SJCRH30 (cell line): ENCODE measurements at regions not wholly inside any gene's neighbourhood (a gene's known extent, or its start where the extent isn't known, plus 50 kb on each side); places are given as distances from the start of the nearest gene placed in this dataset.

Experiments
- DNase-seq, 2 experiments: peaks; one replicate each; pipeline ENCODE4 v3.0.0-alpha.2; 2015 to 2020
- H3K27ac ChIP-seq: fragments of 250-450 bp; sonication (Bioruptor Pico); 2 replicates; pipeline ENCODE4 v1.5.1; 2020; ENCODE audit warnings: mild to moderate bottlenecking, moderate library complexity
- H3K27me3 ChIP-seq: fragments of 250-450 bp; sonication (Bioruptor Pico); 2 replicates; pipeline ENCODE4 v1.5.1; 2020; ENCODE audit warnings: mild to moderate bottlenecking, moderate library complexity
- H3K36me3 ChIP-seq: fragments of 250-450 bp; sonication (Bioruptor Pico); 2 replicates; pipeline ENCODE4 v1.5.1; 2020; ENCODE audit warnings: mild to moderate bottlenecking, moderate library complexity
- H3K4me1 ChIP-seq: fragments of 250-450 bp; sonication (Bioruptor Pico); 2 replicates; pipeline ENCODE4 v1.5.1; 2020; ENCODE audit warnings: mild to moderate bottlenecking, moderate library complexity
- H3K4me3 ChIP-seq: fragments of 250-450 bp; sonication (Bioruptor Pico); 2 replicates; pipeline ENCODE4 v1.5.1; 2020; ENCODE audit warnings: mild to moderate bottlenecking, moderate library complexity
- H3K9me3 ChIP-seq: fragments of 250-450 bp; sonication (Bioruptor Pico); replicated peaks from 2 replicates; pipeline ENCODE4 v1.5.1; 2020; ENCODE audit warnings: mild to moderate bottlenecking, moderate library complexity

DNA sequence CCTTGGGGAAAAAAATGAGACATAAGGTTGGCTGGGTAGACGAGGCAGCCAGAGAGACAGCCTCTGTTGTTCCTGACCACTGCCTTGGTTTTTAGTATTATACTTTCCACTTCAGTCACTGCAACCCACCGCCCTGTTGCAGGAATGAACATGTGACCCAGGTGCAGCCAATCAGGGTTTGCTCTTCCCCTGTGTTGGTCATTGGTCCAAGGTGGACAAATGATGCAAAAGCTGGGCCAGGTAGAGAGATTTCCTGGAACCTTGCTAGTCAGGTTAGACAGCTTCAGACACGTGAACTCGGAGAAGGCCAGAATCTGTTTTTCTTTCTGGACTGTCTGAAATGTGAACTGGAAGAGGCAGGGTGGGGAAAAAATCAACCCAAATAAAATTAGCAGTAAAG lies 452.4 kb upstream of the RBFOX1 start:
- no peaks in the 10 kb centered on the region for H3K9me3 ChIP-seq
- no peaks in the 10 kb centered on the region for H3K4me1 ChIP-seq
- DNase-seq = no peak
- no peaks in the 10 kb centered on the region for H3K36me3 ChIP-seq
- no peak overlapping the region for H3K4me3 ChIP-seq
- no peak overlapping the region for H3K27ac ChIP-seq
- no peaks in the 10 kb centered on the region; the same call in 1 of the 2 replicates for H3K27me3 ChIP-seq

DNA sequence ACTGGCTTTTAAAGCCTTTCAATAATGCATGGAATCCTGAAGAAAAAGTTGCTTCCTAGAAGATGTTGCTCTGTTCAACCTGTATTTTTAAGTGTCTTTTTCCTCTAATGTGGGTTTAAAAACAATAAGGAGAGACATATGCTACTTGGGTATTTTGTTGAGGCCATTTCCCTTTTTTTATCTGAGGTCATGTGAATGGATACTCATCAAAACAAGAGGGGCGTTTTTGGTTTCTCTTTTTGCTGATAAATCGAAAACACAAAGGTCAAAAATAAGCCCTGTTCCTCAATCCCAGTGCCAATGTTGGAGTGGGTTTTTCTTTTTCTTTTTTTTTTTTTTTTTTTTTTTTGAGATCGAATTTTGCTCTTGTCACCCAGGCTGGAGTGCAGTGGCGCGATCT lies 468.0 kb upstream of the RBFOX1 start:
- Histone ChIP-seq H3K27me3 (no peaks in the 10 kb centered on the region), H3K9me3 (no peaks in the 10 kb centered on the region), H3K36me3 (no peaks in the 10 kb centered on the region), H3K27ac (no peak overlapping the region), H3K4me3 (no peak overlapping the region), H3K4me1 (no peaks in the 10 kb centered on the region)
- no peak for DNase-seq

DNA sequence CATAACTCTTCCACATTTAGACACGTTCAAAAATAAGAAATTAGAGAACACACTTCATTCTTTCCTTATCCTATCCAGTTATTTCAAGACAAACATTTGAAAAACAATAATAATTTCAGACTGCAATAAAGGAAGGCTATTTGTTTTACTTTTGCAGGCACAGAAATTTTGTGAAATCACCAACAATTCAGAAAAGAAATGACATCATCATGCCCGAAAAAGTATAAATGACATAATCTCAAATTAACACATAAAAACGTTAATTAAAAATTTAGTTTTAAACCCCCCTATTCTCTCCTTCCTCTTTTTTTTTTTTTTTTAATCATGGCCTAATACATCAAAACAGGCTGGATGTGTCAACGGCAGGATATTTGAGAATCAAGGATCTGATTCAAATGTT lies 468.4 kb upstream of the RBFOX1 start:
- Histone ChIP-seq H3K36me3 (no peaks in the 10 kb centered on the region), H3K4me1 (no peaks in the 10 kb centered on the region), H3K27me3 (no peaks in the 10 kb centered on the region), H3K4me3 (no peak overlapping the region), H3K9me3 (no peaks in the 10 kb centered on the region), H3K27ac (no peak overlapping the region)
- no peak for DNase-seq

DNA sequence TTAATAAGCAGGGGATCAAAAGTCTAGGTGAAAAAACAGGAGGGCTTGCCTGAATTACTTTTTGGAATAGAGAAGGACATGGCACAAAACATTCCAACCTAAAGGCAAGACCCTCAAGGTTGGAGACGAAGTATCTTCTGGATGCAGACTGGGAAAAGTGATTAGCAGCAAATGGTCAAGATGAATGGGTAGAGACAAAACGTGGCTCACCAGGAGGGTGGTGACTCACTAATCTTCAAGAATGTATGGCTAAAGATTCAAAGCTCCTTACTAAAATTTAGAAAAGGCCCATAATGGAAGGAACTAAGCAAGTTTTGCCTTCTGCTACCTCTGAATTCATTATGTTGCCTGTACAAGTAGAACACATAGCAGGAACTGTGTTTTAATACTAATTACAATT lies 469.5 kb upstream of the RBFOX1 start:
- no peaks in the 10 kb centered on the region for H3K36me3 ChIP-seq
- H3K4me1 ChIP-seq = no peaks in the 10 kb centered on the region
- no peaks in the 10 kb centered on the region for H3K27me3 ChIP-seq
- DNase-seq = no peak
- H3K27ac ChIP-seq = no peak overlapping the region
- H3K4me3 ChIP-seq = no peak overlapping the region
- no peaks in the 10 kb centered on the region for H3K9me3 ChIP-seq

DNA sequence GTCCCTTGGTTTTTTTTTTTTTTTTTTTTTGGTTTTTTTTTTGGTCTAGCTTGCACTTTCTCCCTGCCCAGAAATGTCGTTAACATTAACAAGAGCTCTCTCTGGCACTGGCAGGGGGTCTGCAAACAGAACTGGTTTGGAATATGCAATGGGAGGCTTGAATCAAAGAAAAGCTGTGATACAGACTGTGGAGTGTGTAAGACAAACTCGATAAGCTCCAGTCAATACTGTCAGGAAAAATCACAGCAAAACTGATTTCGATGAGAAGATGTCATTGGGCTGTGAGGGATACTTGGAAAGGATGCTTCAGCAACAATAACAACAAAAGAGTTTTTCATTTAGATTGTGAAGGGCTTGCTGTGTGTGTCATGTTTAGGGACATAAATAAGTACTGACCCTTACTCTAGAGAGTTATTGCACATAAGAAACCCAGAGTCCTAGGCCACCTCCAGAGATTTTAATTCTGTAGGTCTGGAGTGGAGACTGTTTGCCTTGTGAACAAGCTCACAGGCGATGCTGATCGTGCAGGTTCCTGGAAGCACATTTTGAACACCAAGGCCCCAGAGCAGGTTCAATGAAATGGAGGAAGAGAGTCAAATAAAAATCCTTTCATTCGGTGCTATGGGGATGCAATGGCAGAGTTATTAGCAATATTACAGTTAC lies 470.7 kb upstream of the RBFOX1 start:
- Histone ChIP-seq H3K27me3 (no peaks in the 10 kb centered on the region), H3K4me1 (no peaks in the 10 kb centered on the region), H3K9me3 (no peaks in the 10 kb centered on the region), H3K4me3 (no peak overlapping the region), H3K27ac (no peak overlapping the region), H3K36me3 (no peaks in the 10 kb centered on the region)
- no peak for DNase-seq

DNA sequence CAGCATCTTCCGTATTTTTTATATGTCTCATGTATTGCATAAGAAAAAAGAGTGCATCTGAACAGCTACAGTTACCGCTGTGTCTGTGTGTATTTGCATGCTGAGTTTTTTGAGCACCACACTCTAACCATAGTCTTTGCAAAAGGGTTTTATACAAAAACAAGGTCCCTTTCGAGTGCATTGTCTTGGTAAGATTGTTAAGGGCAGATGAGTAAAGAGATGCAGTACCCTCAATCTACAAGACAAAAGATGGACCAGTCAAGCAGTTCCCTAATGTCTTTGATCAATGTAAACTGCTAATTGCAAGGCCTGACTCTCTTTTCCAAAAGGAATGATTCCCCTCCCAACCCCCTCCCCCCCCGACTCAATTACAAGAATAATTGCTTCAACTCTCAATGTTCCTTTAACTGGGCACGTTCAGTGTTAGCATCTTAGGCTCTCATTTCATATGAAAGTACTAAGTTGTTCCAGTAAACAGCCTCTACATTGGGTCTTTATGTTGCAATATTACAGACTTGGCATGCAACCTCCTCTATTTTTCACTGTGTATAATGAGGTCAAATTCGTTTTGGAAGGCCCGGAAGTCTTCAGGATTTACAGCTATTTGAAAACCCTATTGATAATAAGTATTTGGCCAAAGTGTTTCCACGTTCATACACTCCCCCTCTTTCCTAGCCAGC lies 471.4 kb upstream of the RBFOX1 start:
- DNase-seq = no peak
- Histone ChIP-seq H3K4me1 (no peaks in the 10 kb centered on the region), H3K27me3 (no peaks in the 10 kb centered on the region), H3K27ac (no peak overlapping the region), H3K9me3 (no peaks in the 10 kb centered on the region), H3K36me3 (no peaks in the 10 kb centered on the region), H3K4me3 (no peak overlapping the region)

DNA sequence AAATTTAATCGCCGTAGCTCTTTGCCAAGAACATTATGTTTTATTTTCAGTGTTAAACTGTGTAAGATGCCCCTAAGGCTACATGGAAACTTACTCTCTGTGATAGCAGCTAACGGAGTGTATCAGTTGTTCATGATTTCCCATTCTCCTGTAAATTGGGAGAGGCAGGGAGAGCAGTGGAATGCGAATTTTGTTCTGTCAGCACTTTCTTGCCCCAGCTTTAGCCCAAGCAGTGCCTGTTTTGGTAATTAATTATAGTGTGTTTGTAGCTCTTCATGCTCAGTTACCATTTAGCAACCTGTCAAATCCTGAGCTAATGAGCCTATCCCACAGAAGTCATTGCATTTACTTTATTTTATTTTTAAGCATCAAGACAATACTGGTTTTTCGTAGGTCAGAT lies 475.1 kb upstream of the RBFOX1 start:
- H3K4me1 ChIP-seq = no peaks in the 10 kb centered on the region
- no peak for DNase-seq

DNA sequence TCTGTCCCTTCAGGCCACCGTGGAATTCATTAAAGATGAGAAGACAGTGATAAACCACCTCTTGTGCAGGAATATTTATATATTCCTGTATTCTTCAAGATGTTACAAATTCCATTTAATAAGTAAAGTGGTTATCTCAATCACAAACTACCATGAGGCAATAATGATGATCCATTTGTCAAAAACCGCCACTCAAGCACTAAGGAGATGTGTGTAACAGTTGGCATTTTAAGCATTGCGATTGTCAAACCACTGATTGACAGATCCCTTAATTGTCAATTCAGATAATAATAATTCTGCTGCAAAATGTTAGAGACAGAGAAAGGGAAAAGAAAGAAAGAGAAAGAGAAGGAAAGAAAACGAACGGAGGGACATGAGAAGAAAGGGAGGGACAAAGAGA lies 476.1 kb upstream of the RBFOX1 start:
- no peaks in the 10 kb centered on the region for H3K4me1 ChIP-seq
- H3K27ac ChIP-seq = no peak overlapping the region
- no peaks in the 10 kb centered on the region for H3K27me3 ChIP-seq
- no peaks in the 10 kb centered on the region for H3K36me3 ChIP-seq
- H3K9me3 ChIP-seq = no peaks in the 10 kb centered on the region
- DNase-seq = no peak
- no peak overlapping the region for H3K4me3 ChIP-seq

More for the DNA sequence above, 475.1 kb upstream of the RBFOX1 start:
- no peaks in the 10 kb centered on the region for H3K9me3 ChIP-seq
- H3K36me3 ChIP-seq = no peaks in the 10 kb centered on the region
- no peak overlapping the region for H3K4me3 ChIP-seq
- H3K27me3 ChIP-seq = no peaks in the 10 kb centered on the region
- H3K27ac ChIP-seq = no peak overlapping the region

DNA sequence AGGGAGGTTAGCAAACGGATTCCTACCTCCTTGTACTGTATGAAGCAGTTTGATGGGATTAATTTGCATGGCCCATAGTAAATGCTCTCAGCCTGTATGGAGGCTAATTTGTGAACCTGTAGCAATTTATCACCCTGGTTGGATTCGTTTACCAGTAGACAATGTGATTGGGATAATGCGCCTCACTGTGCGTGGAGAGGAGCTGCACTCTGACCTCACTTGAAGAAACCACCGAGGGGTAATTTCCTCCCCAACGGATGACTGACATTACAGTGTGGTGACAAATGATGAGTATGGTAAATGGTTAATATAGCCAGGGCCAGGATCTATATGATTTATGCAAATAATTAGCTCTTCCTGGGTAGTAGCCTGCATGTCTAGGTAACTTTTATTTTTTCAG lies 479.1 kb upstream of the RBFOX1 start:
- Histone ChIP-seq H3K9me3 (no peaks in the 10 kb centered on the region), H3K36me3 (no peaks in the 10 kb centered on the region), H3K4me3 (no peak overlapping the region), H3K27me3 (no peaks in the 10 kb centered on the region), H3K27ac (no peak overlapping the region), H3K4me1 (no peaks in the 10 kb centered on the region)
- no peak for DNase-seq

DNA sequence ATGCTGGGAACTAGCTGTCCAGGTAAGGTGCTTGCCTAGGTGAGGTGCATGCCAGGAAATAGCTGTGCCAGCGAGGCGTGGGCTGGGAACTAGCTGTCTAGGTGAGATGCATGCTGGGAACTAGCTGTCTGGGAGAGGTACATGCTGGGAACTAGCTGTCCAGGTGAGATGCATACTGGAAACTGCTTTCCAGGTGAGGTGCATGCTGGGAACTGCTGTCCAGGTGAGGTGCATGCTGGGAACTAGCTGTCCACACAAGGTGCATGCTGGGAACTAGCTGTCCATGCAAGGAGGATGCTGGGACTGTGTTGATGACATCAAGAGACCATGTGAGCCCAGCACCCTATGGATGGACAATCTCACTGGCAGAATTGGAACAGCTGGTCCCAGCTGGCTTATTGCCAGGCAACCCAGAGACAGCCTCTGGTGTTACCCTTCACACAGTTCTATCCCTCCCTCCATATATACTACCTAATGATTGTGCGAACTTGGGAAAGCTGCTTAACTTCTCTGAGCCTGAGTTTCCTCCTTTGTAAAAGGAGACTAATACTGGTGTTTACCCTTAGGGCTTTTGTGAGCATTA lies 479.9 kb upstream of the RBFOX1 start:
- H3K9me3 ChIP-seq = no peaks in the 10 kb centered on the region
- no peak overlapping the region for H3K4me3 ChIP-seq
- no peaks in the 10 kb centered on the region for H3K36me3 ChIP-seq
- H3K27ac ChIP-seq = no peak overlapping the region
- H3K27me3 ChIP-seq = no peaks in the 10 kb centered on the region
- DNase-seq = peak; percentile 2 to 22
- no peaks in the 10 kb centered on the region for H3K4me1 ChIP-seq

DNA sequence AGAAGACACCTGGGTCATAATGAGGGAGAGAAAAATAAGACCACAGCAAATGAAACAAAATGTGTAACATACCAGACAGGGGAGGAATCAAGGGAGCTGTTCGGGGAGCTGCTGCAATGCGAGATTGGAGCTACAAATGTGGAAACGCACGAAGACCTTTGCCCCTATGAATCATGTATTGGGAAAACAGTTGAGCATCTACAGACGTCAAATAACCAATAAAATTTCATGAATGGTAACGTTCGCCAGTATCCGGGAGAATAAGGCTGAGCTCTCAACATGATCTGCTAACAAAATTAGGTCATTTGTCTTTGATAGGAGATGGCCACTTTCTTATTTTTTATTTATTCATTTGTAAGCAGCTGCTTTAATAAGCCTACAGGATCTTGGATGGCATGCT lies 486.2 kb upstream of the RBFOX1 start:
- Histone ChIP-seq H3K4me1 (no peaks in the 10 kb centered on the region), H3K27ac (no peak overlapping the region), H3K9me3 (no peaks in the 10 kb centered on the region), H3K27me3 (no peaks in the 10 kb centered on the region), H3K4me3 (no peak overlapping the region), H3K36me3 (no peaks in the 10 kb centered on the region)
- no peak for DNase-seq

DNA sequence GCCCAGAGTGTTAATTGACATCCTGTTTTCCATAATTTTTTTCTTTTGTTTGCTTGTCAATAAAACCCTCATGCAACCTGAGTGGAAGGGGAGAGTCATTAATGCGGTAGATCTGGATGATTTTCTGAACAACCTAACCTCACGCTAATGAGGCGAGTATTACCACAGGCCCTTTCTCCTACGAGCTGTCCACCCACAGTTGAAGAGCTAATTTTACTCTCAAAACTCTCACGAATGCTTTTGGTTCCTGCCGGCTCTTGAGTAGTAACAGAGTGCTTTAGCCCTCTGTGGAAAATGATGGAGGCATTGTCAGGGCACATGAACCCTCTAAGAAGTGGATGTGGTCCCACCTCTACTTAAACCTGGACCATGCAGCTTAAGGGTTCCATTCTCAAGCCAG lies 491.3 kb upstream of the RBFOX1 start:
- Histone ChIP-seq H3K4me1 (no peaks in the 10 kb centered on the region), H3K9me3 (no peaks in the 10 kb centered on the region)

DNA sequence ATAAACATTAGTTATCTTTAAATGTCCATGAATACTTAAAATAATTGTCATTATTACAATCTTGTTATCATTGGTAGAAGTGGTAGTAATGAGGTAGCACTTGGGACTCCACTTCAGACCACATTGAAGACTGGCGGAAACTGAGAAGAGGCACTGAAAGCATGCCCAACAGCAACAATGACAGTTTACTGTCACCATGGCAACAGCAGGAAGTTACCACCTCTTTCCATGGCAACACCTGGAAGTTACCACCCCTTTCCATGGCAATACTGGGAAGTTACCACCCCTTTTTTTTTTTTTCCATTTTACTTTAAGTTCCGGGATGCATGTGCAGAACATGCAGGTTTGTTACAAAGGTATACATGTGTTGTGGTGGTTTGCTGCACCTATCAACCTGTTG lies 494.9 kb upstream of the RBFOX1 start:
- Histone ChIP-seq H3K27ac (no peak overlapping the region), H3K36me3 (no peaks in the 10 kb centered on the region), H3K4me1 (no peaks in the 10 kb centered on the region), H3K27me3 (no peaks in the 10 kb centered on the region; the same call in 1 of the 2 replicates), H3K4me3 (no peak overlapping the region), H3K9me3 (no peaks in the 10 kb centered on the region)
- no peak for DNase-seq

More for the DNA sequence above, 491.3 kb upstream of the RBFOX1 start:
- H3K4me3 ChIP-seq = no peak overlapping the region
- no peak for DNase-seq
- H3K27me3 ChIP-seq = no peaks in the 10 kb centered on the region
- H3K36me3 ChIP-seq = no peaks in the 10 kb centered on the region
- no peak overlapping the region for H3K27ac ChIP-seq

DNA sequence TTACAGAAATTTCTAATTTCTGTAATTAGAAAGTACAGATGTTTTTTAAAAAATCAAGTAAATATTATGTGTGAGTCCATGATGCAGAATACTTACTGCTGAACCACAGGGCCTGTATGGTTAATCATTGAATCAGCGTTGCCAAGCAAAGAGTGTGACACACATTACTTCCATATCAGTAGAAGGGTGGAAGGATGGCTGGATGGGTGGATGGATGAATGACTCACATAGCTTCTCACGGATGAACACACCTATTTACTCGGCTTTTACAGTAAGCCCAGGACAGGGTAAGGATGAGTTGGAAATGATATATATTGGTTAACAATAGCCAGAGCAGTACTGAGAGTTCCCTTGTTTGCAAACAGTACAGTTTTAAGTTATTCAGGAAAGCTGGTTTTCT lies 495.9 kb upstream of the RBFOX1 start:
- no peak overlapping the region for H3K4me3 ChIP-seq
- no peaks in the 10 kb centered on the region; the same call in 1 of the 2 replicates for H3K27me3 ChIP-seq
- DNase-seq = no peak
- H3K27ac ChIP-seq = no peak overlapping the region
- H3K4me1 ChIP-seq = no peaks in the 10 kb centered on the region
- H3K36me3 ChIP-seq = no peaks in the 10 kb centered on the region
- no peaks in the 10 kb centered on the region for H3K9me3 ChIP-seq

DNA sequence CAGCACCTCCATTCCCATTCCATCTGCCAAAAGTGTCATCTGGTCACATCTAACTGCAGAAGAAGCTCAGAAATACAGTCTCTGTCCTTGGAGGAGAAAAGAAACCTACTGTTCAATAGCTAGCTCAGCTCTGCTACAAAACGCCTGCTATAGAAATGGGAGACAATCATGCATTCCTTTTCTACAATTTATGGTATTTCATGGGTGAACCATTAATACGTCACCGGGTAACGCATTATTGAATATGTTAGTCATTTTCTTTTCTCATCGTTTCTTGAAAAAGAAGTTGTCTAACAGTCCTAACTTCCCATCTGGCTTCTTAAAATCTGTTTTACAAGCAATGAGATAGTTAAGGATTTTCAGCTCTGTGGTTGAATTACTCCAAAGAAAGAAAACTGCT lies 496.7 kb upstream of the RBFOX1 start:
- Histone ChIP-seq H3K27me3 (no peaks in the 10 kb centered on the region; the same call in 1 of the 2 replicates), H3K4me3 (no peak overlapping the region), H3K27ac (no peak overlapping the region), H3K36me3 (no peaks in the 10 kb centered on the region), H3K4me1 (no peaks in the 10 kb centered on the region), H3K9me3 (no peaks in the 10 kb centered on the region)
- no peak for DNase-seq

DNA sequence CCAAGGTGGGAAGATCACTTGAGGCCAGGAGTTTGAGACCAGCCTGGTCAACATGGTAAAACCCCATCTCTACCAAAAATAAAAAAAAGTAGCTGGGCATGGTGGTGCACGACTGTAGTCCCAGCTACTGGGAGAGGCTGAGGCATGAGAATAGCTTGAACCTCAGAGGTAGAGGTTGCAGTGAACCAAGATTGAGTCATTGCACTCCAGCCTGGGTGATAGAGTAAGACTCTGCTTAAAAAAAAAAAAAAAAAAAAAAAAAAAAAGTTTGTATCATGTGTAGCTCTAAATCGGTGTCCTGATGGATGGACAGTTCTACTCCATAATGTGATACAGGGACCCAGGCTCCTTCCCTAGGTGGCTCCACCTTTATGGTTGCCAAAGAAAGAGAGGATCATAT lies 497.1 kb upstream of the RBFOX1 start:
- no peak overlapping the region for H3K4me3 ChIP-seq

More for the DNA sequence above, 497.1 kb upstream of the RBFOX1 start:
- no peaks in the 10 kb centered on the region for H3K4me1 ChIP-seq
- H3K36me3 ChIP-seq = no peaks in the 10 kb centered on the region
- H3K27me3 ChIP-seq = no peaks in the 10 kb centered on the region; the same call in 1 of the 2 replicates
- no peaks in the 10 kb centered on the region for H3K9me3 ChIP-seq
- H3K27ac ChIP-seq = no peak overlapping the region
- DNase-seq = no peak
